ENCODE measurements at regions not wholly inside any gene's neighbourhood (a gene's known extent, or its start where the extent isn't known, plus 50 kb on each side); places are given as distances from the start of the nearest gene placed in this dataset.
A peak's percentile ranks its signal among the peaks of the same experiment; 100 is the strongest.

- DNase-seq = no peak
Measured at GRCh38 chr1:39134768-39135333, 69.6 kb upstream of the MACF1 start.

DNA sequence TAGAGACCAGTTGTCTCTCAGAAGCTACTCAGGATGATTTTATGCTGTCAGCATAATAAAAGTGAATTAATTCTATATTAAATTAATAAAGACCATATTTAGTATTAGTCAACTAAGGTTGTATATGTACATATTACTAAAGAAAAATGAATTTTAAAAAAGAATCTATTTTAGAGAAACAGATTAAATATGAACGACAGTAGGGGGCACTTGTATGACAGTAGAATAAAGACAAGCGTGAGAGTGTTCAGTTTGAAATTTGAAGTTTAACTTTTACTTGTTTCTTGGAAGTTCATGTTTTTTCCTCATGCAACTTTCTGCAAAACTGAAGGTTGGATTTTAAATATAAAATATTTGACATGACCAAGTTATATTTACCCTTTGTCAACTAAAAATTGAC, 67.9 kb upstream of the MACF1 start:
- DNase-seq = no peak

DNA sequence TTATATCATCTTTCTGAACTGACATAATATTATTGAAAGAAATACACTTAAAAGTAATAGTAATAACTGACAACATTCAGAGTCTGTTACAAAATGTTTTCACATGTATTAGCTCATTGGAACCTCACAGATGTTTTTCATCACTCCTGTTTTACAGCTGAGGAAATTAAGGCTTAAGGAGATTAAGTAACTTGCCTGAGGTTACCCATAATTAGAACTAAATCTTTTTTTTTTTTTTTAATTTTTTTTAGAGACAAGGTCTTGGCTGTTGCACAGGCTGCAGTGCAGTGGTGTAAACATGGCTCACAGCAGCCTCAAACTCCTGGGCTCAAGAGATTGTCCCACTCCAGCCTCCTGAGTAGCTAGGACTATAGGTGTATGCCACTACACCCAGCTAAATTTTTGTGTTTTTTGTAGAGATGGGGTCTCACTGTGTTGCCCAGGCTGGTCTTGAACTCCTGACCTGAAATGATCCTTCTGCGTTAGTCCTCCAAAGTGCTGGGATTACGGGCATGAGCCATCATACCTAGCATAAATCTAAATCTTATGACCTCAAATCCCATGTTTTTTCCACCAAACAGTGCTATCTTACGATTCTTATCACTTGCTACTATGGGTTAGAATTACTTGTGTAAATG, 64.7 kb upstream of the MACF1 start:
- DNase-seq = no peak

DNA sequence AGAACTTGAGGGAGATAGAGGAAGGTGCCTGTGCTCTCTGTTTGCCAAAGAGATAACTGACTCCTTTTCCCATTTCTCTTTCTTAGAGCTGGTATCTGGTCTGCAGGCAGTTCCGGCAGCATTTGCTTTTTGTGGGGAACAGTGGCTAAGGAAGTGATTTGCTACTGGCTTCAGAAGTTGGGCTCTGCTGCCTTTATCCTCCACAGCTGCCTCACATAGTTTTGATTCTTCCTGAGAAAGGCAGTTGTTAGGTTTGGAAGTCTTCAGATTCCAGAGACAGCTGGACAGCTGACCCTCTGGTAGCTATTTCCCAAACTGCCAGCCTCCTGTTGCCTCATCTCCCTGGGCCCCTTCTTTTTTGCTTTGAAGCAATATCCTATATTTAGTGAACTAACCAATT, 62.6 kb upstream of the MACF1 start:
- no peak for DNase-seq

DNA sequence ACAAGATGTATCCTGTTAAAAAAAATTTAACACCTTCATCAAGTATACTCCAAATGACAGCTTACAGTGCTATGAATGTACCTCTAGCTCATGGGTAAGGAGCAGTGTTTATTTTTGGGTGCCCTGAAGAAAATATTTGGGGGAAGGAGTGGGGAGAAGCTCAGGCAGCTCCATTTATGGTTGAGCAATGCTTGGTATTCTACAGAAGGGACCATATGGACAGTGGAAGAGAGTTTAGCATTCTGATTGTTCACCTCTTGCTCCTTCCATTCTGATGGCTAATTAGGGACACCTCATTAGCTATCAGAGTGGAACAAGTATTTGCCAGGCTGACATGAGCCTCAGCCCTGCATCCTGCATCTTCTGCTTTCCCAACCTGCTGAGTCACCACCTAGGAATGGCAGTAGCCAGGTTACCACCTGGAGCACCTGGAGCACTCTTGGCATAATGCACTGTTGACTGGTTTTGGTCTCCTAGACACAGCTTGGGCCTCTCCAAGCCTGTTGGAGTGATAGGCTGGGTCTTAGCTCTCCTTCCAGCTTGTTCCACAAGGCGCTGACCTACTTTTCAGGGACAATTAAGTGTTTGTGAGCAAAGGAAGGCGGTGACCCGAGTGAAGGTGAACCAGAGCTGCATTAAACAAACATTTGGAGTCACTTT, 62.0 kb upstream of the MACF1 start:
- no peak for DNase-seq

DNA sequence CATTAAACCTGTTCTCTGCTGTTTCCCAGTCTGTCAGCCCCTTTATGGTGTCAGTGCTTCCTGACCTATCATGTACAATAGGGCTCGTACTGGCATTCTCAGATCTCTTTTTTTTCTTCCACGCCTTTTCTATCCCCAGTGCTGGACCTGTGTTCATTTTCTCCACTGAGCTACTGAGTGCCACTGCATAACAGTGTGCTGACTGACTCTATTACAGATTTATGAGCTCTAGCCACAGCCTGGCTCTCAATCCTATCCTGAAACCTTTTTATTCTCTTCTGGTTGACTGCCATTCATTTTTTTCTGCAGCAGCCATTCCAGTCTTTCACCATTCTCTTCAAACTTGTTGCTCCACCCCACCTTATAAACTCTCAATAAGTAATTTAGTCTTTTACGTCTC, 59.6 kb upstream of the MACF1 start:
- no peak for DNase-seq

- DNase-seq = no peak
Measured at GRCh38 chr1:39145331-39145965, 59.0 kb upstream of the MACF1 start.

- no peak for DNase-seq
Measured at GRCh38 chr1:39146681-39147080, 57.8 kb upstream of the MACF1 start.

GRCh38 chr1:39147099-39148025, 57.1 kb upstream of the MACF1 start:
- DNase-seq = no peak

- no peak for DNase-seq
Measured at GRCh38 chr1:39148942-39149341, 55.6 kb upstream of the MACF1 start.

DNA sequence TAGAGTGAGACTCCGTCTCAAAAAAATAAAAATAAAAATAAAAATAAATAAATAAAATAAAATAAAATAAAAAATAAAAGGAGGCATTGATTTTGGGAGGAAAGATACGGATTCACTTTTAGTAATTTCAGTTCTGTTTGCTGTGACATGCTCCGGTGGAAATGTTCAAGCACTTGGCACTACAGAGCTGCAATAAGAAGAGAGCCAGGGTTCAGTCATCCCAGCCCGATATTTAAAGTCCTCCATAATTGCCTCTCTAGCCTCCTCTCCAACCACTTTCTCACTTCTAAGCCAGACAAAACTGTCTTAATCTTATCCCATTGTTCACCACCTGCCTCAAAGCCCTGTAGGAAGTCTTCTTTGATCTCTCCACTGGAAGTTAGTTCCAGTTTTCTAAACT, 55.0 kb upstream of the MACF1 start:
- no peak for DNase-seq

DNA sequence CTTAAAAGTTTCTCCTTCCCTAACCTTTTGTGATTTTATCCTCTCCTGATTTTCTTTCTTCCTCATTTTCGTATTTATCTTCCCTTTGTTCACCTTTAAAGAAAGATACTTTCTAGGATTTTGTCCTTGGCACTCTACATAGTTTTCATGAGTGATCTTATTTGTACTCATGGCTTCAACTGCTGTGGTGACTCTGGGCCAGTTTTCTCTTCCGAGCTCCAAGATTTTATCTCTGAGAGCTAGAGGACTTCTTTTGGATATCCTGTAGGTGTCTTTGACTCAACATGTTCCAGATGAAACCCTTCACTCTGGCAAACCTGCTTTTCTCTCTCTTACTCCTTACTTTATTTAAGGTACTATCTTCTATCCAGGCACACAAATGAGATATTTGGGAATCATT, 53.7 kb upstream of the MACF1 start:
- DNase-seq = no peak

DNA sequence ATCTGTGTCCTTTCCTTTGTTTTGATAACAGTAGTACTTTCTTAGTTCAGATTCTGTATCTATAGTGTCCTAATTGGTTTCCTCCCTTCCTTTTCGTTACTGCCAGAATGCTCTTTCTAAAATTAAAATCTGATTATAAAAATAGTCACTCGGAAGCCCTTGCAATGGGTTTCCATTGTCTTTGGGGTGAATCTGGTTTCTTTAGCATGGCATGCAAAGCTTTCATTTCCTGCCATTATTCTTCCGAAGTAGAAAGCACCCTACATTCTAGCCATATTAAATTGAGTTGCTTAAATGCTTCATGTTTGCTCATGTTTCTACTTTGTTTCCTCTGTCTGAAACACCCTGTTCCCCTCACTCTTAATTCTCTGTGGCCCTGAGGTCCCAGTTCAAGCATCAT, 53.2 kb upstream of the MACF1 start:
- DNase-seq = no peak

GRCh38 chr1:39152923-39153322, 51.6 kb upstream of the MACF1 start:
- DNase-seq = no peak

DNA sequence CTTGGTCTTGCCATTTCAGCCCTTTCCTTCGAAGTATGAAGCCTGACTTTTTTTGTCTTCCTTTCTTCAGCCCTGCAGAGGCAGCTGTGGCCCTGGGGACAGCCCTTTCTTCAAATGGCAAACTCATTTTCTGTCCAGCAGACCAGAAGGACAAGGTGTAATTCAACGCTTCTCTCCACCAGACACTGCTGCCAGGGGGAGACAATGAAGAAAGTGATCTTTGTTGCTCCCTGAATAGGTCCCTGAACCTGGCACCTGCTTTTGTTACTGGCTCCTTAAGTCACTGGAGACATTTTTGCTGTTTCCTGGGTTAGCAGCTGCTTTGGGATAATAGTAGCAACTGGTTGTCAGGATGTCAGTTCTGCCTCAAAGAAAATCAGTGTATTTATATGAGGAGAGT, 50.8 kb upstream of the MACF1 start:
- no peak for DNase-seq

DNA sequence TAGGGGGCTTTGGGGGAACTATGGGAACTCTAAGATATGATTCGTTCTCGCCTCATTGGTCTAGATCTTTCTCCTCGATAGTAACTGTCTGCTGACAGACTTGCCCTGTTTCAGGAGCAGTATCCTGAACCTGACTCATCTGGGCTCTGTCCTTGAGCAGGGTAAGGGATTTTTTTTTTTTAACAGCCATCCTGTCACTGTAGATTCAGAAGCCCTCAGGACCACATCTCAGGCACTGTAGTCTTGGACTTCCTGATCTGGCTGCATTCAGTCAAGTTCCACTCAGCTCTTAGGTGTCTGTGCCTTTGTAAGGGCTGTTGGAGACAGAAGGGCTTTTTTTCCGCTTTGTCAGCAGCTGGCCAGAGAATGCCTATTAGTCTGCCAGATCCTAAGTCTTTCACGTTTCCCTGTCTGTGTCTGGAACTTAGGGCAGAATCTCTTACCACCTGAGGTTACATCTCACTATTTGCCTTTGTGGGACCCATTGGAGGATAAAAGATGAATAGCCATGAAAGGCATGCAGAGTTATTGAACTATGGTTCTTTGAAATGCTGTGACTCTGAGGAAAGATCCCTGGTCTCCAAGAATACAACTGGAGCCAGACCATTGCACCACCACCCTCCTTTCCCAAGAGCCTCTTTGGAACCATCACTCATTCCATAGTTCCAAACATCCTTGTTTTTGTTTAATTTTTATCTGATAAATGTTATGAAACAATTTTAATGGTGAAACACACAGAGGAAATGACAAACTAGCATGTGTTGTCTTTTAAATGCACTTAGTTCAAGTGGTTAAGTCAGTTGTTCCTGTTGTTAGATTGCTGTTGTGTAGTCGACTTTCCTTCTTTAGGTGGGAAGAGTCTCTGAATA, 49.7 kb upstream of the MACF1 start:
- peak; percentile 55 for DNase-seq
